HEK293T (cell line): ENCODE measurements at regions not wholly inside any gene's neighbourhood (a gene's known extent, or its start where the extent isn't known, plus 50 kb on each side); places are given as distances from the start of the nearest gene placed in this dataset.

ENCODE experiments used
- HDGF ChIP-seq: fragments of 450-650 bp; IDR thresholded peaks from 2 replicates; pipeline ENCODE4 v1.6.1; 2017; ENCODE audit warnings: antibody characterized with exemption, borderline replicate concordance
- SUZ12 ChIP-seq: fragments of 450-650 bp; IDR thresholded peaks from 2 replicates; pipeline ENCODE4 v1.6.1; 2016; ENCODE audit warnings: mild to moderate bottlenecking

GRCh38 chr2:145800151-145801091 is 1280.5 kb upstream of the ZEB2 start:
- TF ChIP-seq HDGF: no peak
- no peak for TF ChIP-seq SUZ12
